Thyroid gland (tissue), 4 donors: ENCODE measurements at regions not wholly inside any gene's neighbourhood (a gene's known extent, or its start where the extent isn't known, plus 50 kb on each side); places are given as distances from the start of the nearest gene placed in this dataset.

Experiments used
- DNase-seq, 2 donors: peaks; one replicate each; pipeline ENCODE4 v3.0.0-alpha.2; 2019
- H3K27ac ChIP-seq, 3 donors: fragments of 200-600 bp; sonication (generic); 1 replicate in 2 of 3; 2 replicates in 1 of 3; pipeline ENCODE4 v1.5.1; 2016 to 2019; ENCODE audit warnings: mild to moderate bottlenecking in 1 of 3, moderate library complexity in 1 of 3
- H3K27me3 ChIP-seq: fragments of 200-600 bp; sonication (generic); one replicate; pipeline ENCODE4 v1.5.1; 2019
- H3K36me3 ChIP-seq, 2 donors: fragments of 200-600 bp; sonication (generic); one replicate each; pipeline ENCODE4 v1.5.1; 2016 to 2019
- H3K4me1 ChIP-seq, 2 donors: fragments of 200-600 bp; sonication (generic); one replicate each; pipeline ENCODE4 v1.5.1; 2017 to 2019
- H3K4me3 ChIP-seq, 3 donors: fragments of 200-600 bp; sonication (generic); replicated peaks in 1 of 3; 1 replicate in 2 of 3; 2 replicates in 1 of 3; pipeline ENCODE4 v1.5.1; 2016; ENCODE audit warnings: mild to moderate bottlenecking in 1 of 3
- H3K9me3 ChIP-seq: fragments of 200-600 bp; sonication (generic); one replicate; pipeline ENCODE4 v1.5.1; 2017
- POLR2A ChIP-seq, 2 donors: fragments of 450-650 bp; IDR thresholded peaks; one replicate each; pipeline ENCODE4 v1.6.1; 2017; ENCODE audit warnings: antibody characterized with exemption in 2 of 2, mild to moderate bottlenecking in 2 of 2, moderate library complexity in 1 of 2
- WGBS, 2 donors: methylation state at CpG; one replicate each; pipeline ENCODE4 v1.1.5; 2017; 5-methylcytosine and 5-hydroxymethylcytosine counted together
- intact Hi-C: fragments of 100-400 bp; cut with DNase I; formaldehyde crosslinking; loops from one replicate; pipeline ENCODE4 v1.15.1; 2023
- TF ChIP-seq, protein P1 (sequence below), 6 experiments: fragments of 200-600 bp in 3 of 6; fragments of 450-650 bp in 3 of 6; sonication (generic) in 3 of 6; IDR thresholded peaks; one replicate each; pipeline ENCODE4 v1.5.1; 2016 to 2019; ENCODE audit warnings: antibody characterized with exemption in 6 of 6, mild to moderate bottlenecking in 2 of 6, inconsistent platforms in 1 of 6, moderate library complexity in 1 of 6

DNA sequence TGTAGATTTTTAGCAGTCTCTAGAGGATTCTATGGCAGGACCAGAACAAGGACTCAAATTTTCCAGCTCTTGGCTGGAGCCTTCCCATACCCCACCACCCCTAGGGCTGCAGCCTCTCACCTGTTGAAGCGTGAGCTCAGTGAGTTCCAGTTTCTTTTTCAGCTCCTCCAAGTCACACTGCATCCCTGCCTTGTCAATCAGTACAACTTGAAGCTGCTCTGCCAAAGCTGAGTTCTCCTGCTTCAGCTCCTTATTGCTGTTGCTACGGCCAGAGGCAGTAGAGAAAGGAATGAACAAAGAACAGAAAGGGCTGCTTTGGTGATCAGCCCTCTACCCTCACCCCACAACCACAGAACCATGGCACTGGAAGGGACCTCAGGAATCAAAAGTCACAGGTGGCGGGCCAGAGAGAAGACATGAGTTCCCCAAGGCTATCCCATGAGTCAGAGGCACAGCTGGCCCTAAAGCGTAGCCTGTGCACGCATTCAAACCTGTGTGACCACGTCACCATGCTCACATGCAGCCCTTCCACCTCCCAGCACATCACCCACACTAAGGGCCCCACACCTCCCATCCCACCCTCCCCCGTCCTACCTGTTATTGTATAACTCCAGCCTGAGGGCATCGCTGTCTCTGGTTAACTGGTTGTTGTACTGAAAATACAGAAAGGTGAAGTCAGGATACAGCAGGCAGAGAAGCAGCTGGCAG, 83.3 kb upstream of the C2CD4B start:
- H3K27ac ChIP-seq = no peak overlapping the region
- 94 to 96% methylated on average over 8 of the region's 8 CpGs for WGBS, 2 donors
- no peaks in the 10 kb centered on the region for H3K9me3 ChIP-seq
- no peaks in the 10 kb centered on the region for H3K4me1 ChIP-seq
- H3K4me3 ChIP-seq = no peak overlapping the region
- TF ChIP-seq, protein P1, sequence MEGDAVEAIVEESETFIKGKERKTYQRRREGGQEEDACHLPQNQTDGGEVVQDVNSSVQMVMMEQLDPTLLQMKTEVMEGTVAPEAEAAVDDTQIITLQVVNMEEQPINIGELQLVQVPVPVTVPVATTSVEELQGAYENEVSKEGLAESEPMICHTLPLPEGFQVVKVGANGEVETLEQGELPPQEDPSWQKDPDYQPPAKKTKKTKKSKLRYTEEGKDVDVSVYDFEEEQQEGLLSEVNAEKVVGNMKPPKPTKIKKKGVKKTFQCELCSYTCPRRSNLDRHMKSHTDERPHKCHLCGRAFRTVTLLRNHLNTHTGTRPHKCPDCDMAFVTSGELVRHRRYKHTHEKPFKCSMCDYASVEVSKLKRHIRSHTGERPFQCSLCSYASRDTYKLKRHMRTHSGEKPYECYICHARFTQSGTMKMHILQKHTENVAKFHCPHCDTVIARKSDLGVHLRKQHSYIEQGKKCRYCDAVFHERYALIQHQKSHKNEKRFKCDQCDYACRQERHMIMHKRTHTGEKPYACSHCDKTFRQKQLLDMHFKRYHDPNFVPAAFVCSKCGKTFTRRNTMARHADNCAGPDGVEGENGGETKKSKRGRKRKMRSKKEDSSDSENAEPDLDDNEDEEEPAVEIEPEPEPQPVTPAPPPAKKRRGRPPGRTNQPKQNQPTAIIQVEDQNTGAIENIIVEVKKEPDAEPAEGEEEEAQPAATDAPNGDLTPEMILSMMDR (IDR thresholded peaks at IDR 0.05) = no peak
- no peak for TF ChIP-seq POLR2A (IDR thresholded peaks at IDR 0.05)
- H3K36me3 ChIP-seq = no peaks in the 10 kb centered on the region
- DNase-seq = no peak
- H3K27me3 ChIP-seq = no peaks in the 10 kb centered on the region
- intact Hi-C loops = no loop called here

DNA sequence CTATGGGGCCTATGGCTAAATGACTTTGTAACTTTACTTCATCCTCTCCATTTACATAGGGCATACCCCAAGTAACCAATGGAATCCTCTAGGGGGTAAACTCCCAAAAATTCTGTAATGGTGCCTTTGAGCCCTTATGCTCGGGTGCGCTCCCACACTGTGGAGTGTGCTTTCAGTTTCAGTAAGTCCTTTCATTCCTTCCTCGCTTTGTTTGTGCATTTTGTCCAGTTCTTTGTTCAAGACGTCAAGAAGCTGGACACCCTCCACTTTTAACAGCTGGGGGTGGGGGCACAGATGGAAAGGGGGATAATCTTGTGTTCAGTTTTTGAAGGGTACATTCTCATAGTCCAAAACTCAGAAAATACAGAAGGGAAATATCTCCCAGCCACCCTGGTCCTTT, 84.4 kb upstream of the C2CD4B start:
- TF ChIP-seq, protein P1 (IDR thresholded peaks at IDR 0.05) = no peak
- no peak for TF ChIP-seq POLR2A (IDR thresholded peaks at IDR 0.05)
- H3K36me3 ChIP-seq = no peaks in the 10 kb centered on the region
- WGBS, 2 donors = 90 to 95% methylated on average over 4 of the region's 4 CpGs
- H3K27me3 ChIP-seq = no peaks in the 10 kb centered on the region
- no peak overlapping the region for H3K27ac ChIP-seq
- DNase-seq = no peak
- H3K9me3 ChIP-seq = no peaks in the 10 kb centered on the region
- intact Hi-C loops = no loop called here
- no peaks in the 10 kb centered on the region for H3K4me1 ChIP-seq
- no peak overlapping the region for H3K4me3 ChIP-seq

GRCh38 chr15:62250186-62250585, 85.1 kb upstream of the C2CD4B start:
- 87 to 89% methylated on average over 4 to 8 of the region's 8 CpGs for WGBS, 2 donors
- H3K9me3 ChIP-seq = no peaks in the 10 kb centered on the region
- intact Hi-C loops = no loop called here
- H3K4me1 ChIP-seq = no peaks in the 10 kb centered on the region
- DNase-seq = no peak
- H3K27ac ChIP-seq = no peak overlapping the region
- H3K36me3 ChIP-seq = no peaks in the 10 kb centered on the region
- TF ChIP-seq, protein P1 (IDR thresholded peaks at IDR 0.05) = no peak
- no peak for TF ChIP-seq POLR2A (IDR thresholded peaks at IDR 0.05)
- H3K27me3 ChIP-seq = no peaks in the 10 kb centered on the region
- H3K4me3 ChIP-seq = no peak overlapping the region

DNA sequence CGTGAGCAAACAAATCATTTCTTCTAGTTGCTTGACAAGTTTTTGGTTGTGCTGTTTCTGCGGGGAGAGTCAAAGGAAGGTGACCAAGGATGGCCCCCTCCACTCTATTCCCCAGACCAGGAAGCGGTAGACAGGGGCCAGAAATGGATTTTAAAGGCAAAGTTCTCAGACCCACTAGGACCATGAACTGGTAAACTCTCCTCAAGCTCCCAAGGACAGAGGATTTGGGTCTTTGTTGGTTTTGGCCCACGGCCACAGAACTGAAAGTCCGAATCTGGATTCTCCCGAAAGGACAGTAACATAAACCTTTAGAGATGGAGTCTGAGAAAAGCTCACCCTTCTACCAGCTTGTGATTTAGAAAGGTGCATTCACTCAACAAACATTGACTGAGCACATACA, 85.9 kb upstream of the C2CD4B start:
- Histone ChIP-seq H3K27me3 (no peaks in the 10 kb centered on the region), H3K4me1 (no peaks in the 10 kb centered on the region), H3K36me3 (no peaks in the 10 kb centered on the region), H3K4me3 (no peak overlapping the region), H3K27ac (no peak overlapping the region), H3K9me3 (no peaks in the 10 kb centered on the region)
- intact Hi-C loops = no loop called here
- TF ChIP-seq POLR2A (IDR thresholded peaks at IDR 0.05) = no peak
- TF ChIP-seq, protein P1 (IDR thresholded peaks at IDR 0.05) = no peak
- WGBS, 2 donors = 89 to 92% methylated on average over 6 of the region's 6 CpGs
- DNase-seq = no peak

- Histone ChIP-seq H3K4me1 (no peaks in the 10 kb centered on the region), H3K4me3 (no peak overlapping the region), H3K27ac (no peak overlapping the region), H3K9me3 (no peaks in the 10 kb centered on the region), H3K36me3 (no peaks in the 10 kb centered on the region), H3K27me3 (no peaks in the 10 kb centered on the region)
- 79 to 90% methylated on average over 5 of the region's 5 CpGs for WGBS, 2 donors
- intact Hi-C loops = no loop called here
- DNase-seq = no peak
- TF ChIP-seq, protein P1 (IDR thresholded peaks at IDR 0.05) = no peak
- TF ChIP-seq POLR2A (IDR thresholded peaks at IDR 0.05) = no peak
These were observed 88.2 kb upstream of the C2CD4B start for GRCh38 chr15:62253294-62253693.
